AG09319 (cell line): ENCODE measurements at regions not wholly inside any gene's neighbourhood (a gene's known extent, or its start where the extent isn't known, plus 50 kb on each side); places are given as distances from the start of the nearest gene placed in this dataset.

ENCODE experiments used
- DNase-seq: peaks from one replicate; pipeline ENCODE4 v3.0.0-alpha.2; 2010; ENCODE audit warnings: low read depth; ENCODE audit errors: extremely low read depth
- TF ChIP-seq, protein P1 (sequence below): IDR thresholded peaks from 2 replicates; pipeline ENCODE4 v1.5.1; 2011; ENCODE audit warnings: low read depth, mild to moderate bottlenecking, inconsistent platforms, low read length, moderate library complexity

GRCh38 chr16:52257534-52257933 lies 289.4 kb downstream of the TOX3 start:
- no peak for DNase-seq
- TF ChIP-seq, protein P1, sequence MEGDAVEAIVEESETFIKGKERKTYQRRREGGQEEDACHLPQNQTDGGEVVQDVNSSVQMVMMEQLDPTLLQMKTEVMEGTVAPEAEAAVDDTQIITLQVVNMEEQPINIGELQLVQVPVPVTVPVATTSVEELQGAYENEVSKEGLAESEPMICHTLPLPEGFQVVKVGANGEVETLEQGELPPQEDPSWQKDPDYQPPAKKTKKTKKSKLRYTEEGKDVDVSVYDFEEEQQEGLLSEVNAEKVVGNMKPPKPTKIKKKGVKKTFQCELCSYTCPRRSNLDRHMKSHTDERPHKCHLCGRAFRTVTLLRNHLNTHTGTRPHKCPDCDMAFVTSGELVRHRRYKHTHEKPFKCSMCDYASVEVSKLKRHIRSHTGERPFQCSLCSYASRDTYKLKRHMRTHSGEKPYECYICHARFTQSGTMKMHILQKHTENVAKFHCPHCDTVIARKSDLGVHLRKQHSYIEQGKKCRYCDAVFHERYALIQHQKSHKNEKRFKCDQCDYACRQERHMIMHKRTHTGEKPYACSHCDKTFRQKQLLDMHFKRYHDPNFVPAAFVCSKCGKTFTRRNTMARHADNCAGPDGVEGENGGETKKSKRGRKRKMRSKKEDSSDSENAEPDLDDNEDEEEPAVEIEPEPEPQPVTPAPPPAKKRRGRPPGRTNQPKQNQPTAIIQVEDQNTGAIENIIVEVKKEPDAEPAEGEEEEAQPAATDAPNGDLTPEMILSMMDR = no peak

GRCh38 chr16:52256310-52257078 lies 290.4 kb downstream of the TOX3 start:
- DNase-seq = no peak
- TF ChIP-seq, protein P1 = no peak

GRCh38 chr16:52254746-52255145 lies 292.2 kb downstream of the TOX3 start:
- DNase-seq = no peak
- TF ChIP-seq, protein P1 = no peak

DNA sequence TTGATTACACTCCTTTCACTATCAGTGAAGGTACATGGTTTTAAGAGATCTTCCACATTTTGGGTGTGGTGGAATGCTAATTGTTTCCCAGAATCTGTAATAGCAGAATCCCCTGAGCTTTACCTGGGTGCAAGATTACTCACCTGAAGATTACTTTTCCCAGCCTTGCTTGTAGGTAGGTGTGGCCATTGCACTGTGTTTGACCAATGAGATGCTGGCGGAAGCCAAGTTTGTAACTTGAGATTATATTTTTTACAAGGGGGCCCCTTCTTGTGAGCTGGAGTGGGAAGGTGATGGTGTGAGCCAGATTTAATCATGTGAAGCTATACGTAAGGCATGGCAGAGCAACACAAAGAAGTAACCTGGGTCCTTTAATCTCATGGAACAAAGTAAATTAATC lies 294.3 kb downstream of the TOX3 start:
- TF ChIP-seq, protein P1 = no peak
- no peak for DNase-seq

DNA sequence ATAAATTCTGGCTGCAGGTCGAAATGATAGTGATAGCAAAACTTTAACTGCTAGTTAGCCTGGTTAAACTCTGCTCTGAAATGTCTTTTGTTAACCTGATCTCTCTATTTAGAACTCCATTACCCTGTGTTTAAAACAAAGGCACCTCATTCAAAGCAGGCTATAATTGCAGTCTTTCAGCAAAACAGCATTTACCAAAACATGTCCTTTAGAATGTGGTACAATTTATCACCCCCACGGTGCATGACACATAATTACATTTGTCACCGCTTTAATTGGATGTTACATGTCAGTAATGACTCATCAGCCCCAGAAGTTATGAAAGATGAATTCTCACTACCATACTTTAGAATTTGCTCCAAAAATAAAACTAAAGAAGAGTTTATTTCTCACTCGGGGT lies 295.4 kb downstream of the TOX3 start:
- TF ChIP-seq, protein P1 = no peak
- no peak for DNase-seq

GRCh38 chr16:52247737-52248136 lies 299.2 kb downstream of the TOX3 start:
- TF ChIP-seq, protein P1 = no peak
- no peak for DNase-seq

- TF ChIP-seq, protein P1 = no peak
- DNase-seq = no peak
Observed at GRCh38 chr16:52238710-52239109, 308.2 kb downstream of the TOX3 start.
